ENCODE measurements at regions not wholly inside any gene's neighbourhood (a gene's known extent, or its start where the extent isn't known, plus 50 kb on each side); places are given as distances from the start of the nearest gene placed in this dataset.
A peak's percentile ranks its signal among the peaks of the same experiment; 100 is the strongest.

- H3K9ac ChIP-seq (ENCODE audit: insufficient read depth, low read length), result no peak overlapping the region
- no peak overlapping the region for H2AFZ ChIP-seq (ENCODE audit: low read length)
- no peak overlapping the region for H3K27ac ChIP-seq (ENCODE audit: insufficient read depth, low read length)
- DNase-seq (ENCODE audit: low read depth in 2 of 2), result peak; percentile 86 to 94
- no peaks in the 10 kb centered on the region for H4K20me1 ChIP-seq (ENCODE audit: control insufficient read depth, extremely low read depth, insufficient read depth, low read length)
- H3K4me1 ChIP-seq (ENCODE audit: control insufficient read depth, extremely low read depth, insufficient read depth, low read length), result no peaks in the 10 kb centered on the region
- no peak overlapping the region for H3K4me3 ChIP-seq (replicated peaks in 1 of 4; ENCODE audit: control extremely low read depth in 1 of 4, insufficient read depth in 1 of 4, low read depth in 3 of 4, low read length in 4 of 4)
- H3K4me2 ChIP-seq (ENCODE audit: extremely low read depth, insufficient read depth, low read length), result no peak overlapping the region
- H3K27me3 ChIP-seq (ENCODE audit: control insufficient read depth, insufficient read depth, low read length), result no peaks in the 10 kb centered on the region
- H3K79me2 ChIP-seq (ENCODE audit: control insufficient read depth, insufficient read depth, low read length), result no peaks in the 10 kb centered on the region
- no peaks in the 10 kb centered on the region for H3K36me3 ChIP-seq (ENCODE audit: control insufficient read depth, insufficient read depth, low read length)
- no peaks in the 10 kb centered on the region for H3K9me3 ChIP-seq (ENCODE audit: control insufficient read depth, insufficient read depth, low read depth, low read length)
- TF ChIP-seq EZH2 (IDR thresholded peaks at IDR 0.05; ENCODE audit: low read length, missing control alignments) (no peak), CTCF (conservative IDR thresholded peaks at IDR 0.05 in 1 of 2, IDR thresholded peaks at IDR 0.05 in 1 of 2; ENCODE audit: low read depth in 1 of 2, low read length in 2 of 2) (peak in 1 of 2 donors; percentile 19)
Observed at GRCh38 chr9:13485068-13485596, 205.6 kb upstream of the MPDZ start.

GRCh38 chr9:13484186-13484585, 204.7 kb upstream of the MPDZ start:
- Histone ChIP-seq H3K4me1 (ENCODE audit: control insufficient read depth, extremely low read depth, insufficient read depth, low read length) (no peaks in the 10 kb centered on the region), H2AFZ (ENCODE audit: low read length) (no peak overlapping the region), H3K9me3 (ENCODE audit: control insufficient read depth, insufficient read depth, low read depth, low read length) (no peaks in the 10 kb centered on the region), H3K9ac (ENCODE audit: insufficient read depth, low read length) (no peak overlapping the region), H3K27ac (ENCODE audit: insufficient read depth, low read length) (no peak overlapping the region), H3K27me3 (ENCODE audit: control insufficient read depth, insufficient read depth, low read length) (no peaks in the 10 kb centered on the region), H3K36me3 (ENCODE audit: control insufficient read depth, insufficient read depth, low read length) (no peaks in the 10 kb centered on the region), H3K79me2 (ENCODE audit: control insufficient read depth, insufficient read depth, low read length) (no peaks in the 10 kb centered on the region), H4K20me1 (ENCODE audit: control insufficient read depth, extremely low read depth, insufficient read depth, low read length) (no peaks in the 10 kb centered on the region), H3K4me2 (ENCODE audit: extremely low read depth, insufficient read depth, low read length) (no peak overlapping the region), H3K4me3 (replicated peaks in 1 of 4; ENCODE audit: control extremely low read depth in 1 of 4, insufficient read depth in 1 of 4, low read depth in 3 of 4, low read length in 4 of 4) (no peak overlapping the region)
- DNase-seq (ENCODE audit: low read depth in 2 of 2), result no peak
- TF ChIP-seq CTCF (conservative IDR thresholded peaks at IDR 0.05 in 1 of 2, IDR thresholded peaks at IDR 0.05 in 1 of 2; ENCODE audit: low read depth in 1 of 2, low read length in 2 of 2) (no peak), EZH2 (IDR thresholded peaks at IDR 0.05; ENCODE audit: low read length, missing control alignments) (no peak)

GRCh38 chr9:13481274-13481673, 201.8 kb upstream of the MPDZ start:
- H3K27ac ChIP-seq (ENCODE audit: insufficient read depth, low read length), result no peak overlapping the region
- H3K36me3 ChIP-seq (ENCODE audit: control insufficient read depth, insufficient read depth, low read length), result no peaks in the 10 kb centered on the region
- H3K4me3 ChIP-seq (replicated peaks in 1 of 4; ENCODE audit: control extremely low read depth in 1 of 4, insufficient read depth in 1 of 4, low read depth in 3 of 4, low read length in 4 of 4), result no peak overlapping the region
- TF ChIP-seq CTCF (conservative IDR thresholded peaks at IDR 0.05 in 1 of 2, IDR thresholded peaks at IDR 0.05 in 1 of 2; ENCODE audit: low read depth in 1 of 2, low read length in 2 of 2), result no peak
- TF ChIP-seq EZH2 (IDR thresholded peaks at IDR 0.05; ENCODE audit: low read length, missing control alignments), result no peak
- no peaks in the 10 kb centered on the region for H4K20me1 ChIP-seq (ENCODE audit: control insufficient read depth, extremely low read depth, insufficient read depth, low read length)
- no peaks in the 10 kb centered on the region for H3K79me2 ChIP-seq (ENCODE audit: control insufficient read depth, insufficient read depth, low read length)
- H3K9me3 ChIP-seq (ENCODE audit: control insufficient read depth, insufficient read depth, low read depth, low read length), result no peaks in the 10 kb centered on the region
- no peak overlapping the region for H2AFZ ChIP-seq (ENCODE audit: low read length)
- H3K4me2 ChIP-seq (ENCODE audit: extremely low read depth, insufficient read depth, low read length), result no peak overlapping the region
- no peak overlapping the region for H3K9ac ChIP-seq (ENCODE audit: insufficient read depth, low read length)
- H3K4me1 ChIP-seq (ENCODE audit: control insufficient read depth, extremely low read depth, insufficient read depth, low read length), result no peaks in the 10 kb centered on the region
- H3K27me3 ChIP-seq (ENCODE audit: control insufficient read depth, insufficient read depth, low read length), result no peaks in the 10 kb centered on the region
- DNase-seq (ENCODE audit: low read depth in 2 of 2), result peak in 1 of 2 donors; percentile 11
